ENCODE measurements at regions not wholly inside any gene's neighbourhood (a gene's known extent, or its start where the extent isn't known, plus 50 kb on each side); places are given as distances from the start of the nearest gene placed in this dataset.

DNA sequence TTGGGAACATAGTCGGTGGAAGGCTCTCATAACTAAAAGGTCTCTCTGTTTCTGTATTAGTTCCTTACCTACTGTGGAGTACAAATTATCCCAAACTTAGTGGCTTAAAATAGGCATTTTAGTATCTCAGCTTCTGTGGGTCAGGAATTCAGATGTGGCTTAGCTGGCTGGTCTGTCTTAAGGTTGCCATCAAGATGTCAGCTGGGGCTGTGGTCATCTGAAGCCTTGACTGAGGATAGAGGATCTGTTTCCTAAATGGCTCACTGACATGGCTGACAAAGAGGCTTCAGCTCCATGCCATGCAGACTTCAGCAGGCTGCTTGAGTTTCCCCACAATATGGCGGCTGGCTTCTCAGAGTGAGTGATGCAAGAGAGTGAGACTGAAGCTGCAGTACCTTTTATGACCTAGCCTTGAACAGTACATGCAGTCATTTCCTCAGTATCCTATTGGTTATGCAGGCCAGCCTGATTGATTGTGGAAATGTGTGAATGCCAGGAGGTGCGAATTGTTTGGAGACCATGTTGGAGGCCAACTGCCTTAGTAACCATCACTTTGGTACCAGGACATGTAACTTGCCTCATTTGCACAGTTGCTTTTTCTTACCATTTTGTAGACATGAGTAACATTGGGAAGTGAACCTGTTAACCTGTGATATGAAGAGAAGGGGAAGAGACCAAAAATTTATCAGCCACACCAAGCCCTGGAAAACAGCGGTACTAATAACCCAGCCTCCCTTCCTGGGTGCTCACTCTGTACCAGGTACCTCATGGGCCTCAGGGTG, 152.8 kb upstream of the IER5L start:
- no peak overlapping the region for H3K4me3 ChIP-seq (ENCODE audit: low read depth, low read length)
- peak; percentile 25 for DNase-seq (ENCODE audit: low read depth)
- TF ChIP-seq CTCF (IDR thresholded peaks at IDR 0.05; ENCODE audit: insufficient read depth, low read depth, low read length, missing control alignments), result no peak

DNA sequence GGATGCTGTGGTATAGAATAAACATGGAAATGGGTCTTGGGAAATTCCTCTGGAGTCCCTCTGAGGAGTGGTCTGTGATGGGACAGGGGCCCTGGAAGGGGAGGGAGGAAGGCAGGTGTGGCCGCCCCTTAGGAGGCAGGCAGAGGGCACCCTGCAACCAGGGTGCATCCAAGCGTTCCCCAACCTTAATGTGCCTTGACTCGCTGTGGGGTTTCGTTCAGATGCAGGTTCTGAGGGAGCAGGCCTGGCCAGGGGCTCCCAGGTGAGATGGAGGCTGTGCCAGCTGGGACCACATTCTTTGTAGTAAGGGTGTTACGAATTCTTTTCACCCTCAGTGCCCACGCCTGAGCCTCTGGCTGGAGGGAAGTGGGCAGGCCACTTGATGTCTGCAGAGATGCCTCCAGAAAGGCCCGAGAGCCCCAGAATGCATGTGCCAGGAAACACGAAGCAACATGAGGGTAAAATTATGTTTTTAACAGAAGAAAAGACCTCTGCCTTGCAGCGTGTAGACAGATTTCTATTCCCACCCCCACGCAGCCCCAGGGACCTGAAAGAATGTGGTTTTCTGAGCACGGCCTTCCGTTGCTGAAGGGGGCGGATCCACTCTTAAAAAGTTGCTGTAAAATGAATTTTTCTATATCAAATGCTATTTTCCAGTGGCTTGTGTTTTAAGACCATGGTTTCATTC, 150.4 kb upstream of the IER5L start:
- no peak for DNase-seq (ENCODE audit: low read depth)
- TF ChIP-seq CTCF (IDR thresholded peaks at IDR 0.05; ENCODE audit: insufficient read depth, low read depth, low read length, missing control alignments), result no peak
- no peak overlapping the region for H3K4me3 ChIP-seq (ENCODE audit: low read depth, low read length)

DNA sequence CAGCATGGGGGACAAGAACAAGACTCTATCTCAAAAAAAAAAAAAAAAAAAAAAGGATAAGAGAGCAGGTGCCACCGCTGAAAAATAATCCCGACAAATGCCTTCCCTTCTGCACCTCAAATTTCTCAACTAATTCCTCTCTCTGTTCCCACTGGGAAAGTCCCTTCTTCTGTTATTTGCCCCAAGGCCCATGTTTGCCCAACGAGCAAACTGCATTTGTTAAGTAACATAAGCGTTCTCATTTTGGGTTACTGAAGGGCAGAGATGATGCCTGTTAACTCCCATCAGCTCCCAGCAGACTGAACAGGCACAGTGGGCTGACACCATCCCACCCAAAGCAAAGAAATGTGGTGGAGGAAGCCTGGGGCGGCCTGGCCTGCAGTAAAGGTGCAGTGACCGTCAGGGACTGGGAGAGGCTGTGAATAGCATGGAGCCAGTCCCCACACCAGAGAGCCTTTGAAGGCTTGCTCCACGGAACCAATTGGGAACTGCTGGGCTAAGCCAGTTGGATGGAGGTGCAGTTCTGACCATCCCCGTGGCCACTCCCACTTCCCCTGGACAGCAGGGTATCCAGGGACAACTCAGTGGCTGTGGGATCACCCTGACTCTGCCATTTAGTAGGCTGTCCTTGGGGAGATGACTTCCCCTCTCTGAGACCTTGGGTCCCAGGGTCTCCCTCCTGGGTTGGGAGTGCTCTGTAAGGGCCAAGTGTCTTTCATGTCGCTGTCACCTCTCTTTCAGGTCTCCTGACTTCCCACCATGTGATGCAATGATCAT, 149.7 kb upstream of the IER5L start:
- no peak for DNase-seq (ENCODE audit: low read depth)
- TF ChIP-seq CTCF (IDR thresholded peaks at IDR 0.05; ENCODE audit: insufficient read depth, low read depth, low read length, missing control alignments), result no peak
- no peak overlapping the region for H3K4me3 ChIP-seq (ENCODE audit: low read depth, low read length)

- DNase-seq (ENCODE audit: low read depth), result no peak
- no peak overlapping the region for H3K4me3 ChIP-seq (ENCODE audit: low read depth, low read length)
- no peak for TF ChIP-seq CTCF (IDR thresholded peaks at IDR 0.05; ENCODE audit: insufficient read depth, low read depth, low read length, missing control alignments)
These were observed 148.3 kb upstream of the IER5L start for GRCh38 chr9:129326061-129327005.

DNA sequence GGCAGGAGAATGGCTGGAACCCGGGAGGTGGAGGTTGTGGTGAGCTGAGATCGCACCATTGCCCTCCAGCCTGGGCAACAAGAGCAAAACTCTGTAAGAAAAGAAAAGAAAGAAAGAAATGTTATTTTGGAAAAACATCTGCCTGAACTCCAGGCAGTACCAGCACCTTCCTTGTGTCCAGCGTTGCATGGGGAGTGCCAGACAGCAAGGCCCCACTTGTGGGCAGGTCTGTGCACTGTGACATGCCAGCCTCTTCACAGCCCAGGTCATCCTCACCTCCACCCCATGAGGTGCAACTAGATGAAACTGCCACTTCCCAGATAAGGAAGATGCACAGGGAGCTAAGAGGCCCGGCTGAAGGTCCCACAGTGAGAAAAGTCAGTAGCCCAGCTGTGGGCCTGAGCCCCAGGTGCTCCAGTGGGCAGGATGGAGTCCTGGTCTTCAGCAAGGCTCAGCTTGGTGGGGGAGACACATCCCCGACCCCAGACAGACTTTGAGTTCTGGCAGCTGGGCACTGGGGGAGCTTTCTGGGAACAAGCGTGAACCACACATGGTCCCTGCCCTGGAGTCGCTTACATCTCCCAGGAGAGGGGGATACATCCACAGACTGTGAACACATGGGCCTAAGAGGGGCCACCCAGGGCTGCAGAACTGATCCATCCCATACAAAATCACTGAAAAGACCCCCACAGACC, 146.9 kb upstream of the IER5L start:
- DNase-seq (ENCODE audit: low read depth), result no peak
- H3K4me3 ChIP-seq (ENCODE audit: low read depth, low read length), result no peak overlapping the region
- no peak for TF ChIP-seq CTCF (IDR thresholded peaks at IDR 0.05; ENCODE audit: insufficient read depth, low read depth, low read length, missing control alignments)
